GM18861 (cell line): ENCODE measurements at regions not wholly inside any gene's neighbourhood (a gene's known extent, or its start where the extent isn't known, plus 50 kb on each side); places are given as distances from the start of the nearest gene placed in this dataset.
A peak's percentile ranks its signal among the peaks of the same experiment; 100 is the strongest.
"Not testable (repeated sequence)": the region's sequence is repeated elsewhere in the genome, so short reads cannot be mapped to it uniquely, and the experiment has no call there.

Experiments used
- ATAC-seq: cut with Tn5 transposase; IDR thresholded peaks from one replicate; pipeline ENCODE4 v1.9.1; 2021; ENCODE audit not compliant: unreplicated experiment

DNA sequence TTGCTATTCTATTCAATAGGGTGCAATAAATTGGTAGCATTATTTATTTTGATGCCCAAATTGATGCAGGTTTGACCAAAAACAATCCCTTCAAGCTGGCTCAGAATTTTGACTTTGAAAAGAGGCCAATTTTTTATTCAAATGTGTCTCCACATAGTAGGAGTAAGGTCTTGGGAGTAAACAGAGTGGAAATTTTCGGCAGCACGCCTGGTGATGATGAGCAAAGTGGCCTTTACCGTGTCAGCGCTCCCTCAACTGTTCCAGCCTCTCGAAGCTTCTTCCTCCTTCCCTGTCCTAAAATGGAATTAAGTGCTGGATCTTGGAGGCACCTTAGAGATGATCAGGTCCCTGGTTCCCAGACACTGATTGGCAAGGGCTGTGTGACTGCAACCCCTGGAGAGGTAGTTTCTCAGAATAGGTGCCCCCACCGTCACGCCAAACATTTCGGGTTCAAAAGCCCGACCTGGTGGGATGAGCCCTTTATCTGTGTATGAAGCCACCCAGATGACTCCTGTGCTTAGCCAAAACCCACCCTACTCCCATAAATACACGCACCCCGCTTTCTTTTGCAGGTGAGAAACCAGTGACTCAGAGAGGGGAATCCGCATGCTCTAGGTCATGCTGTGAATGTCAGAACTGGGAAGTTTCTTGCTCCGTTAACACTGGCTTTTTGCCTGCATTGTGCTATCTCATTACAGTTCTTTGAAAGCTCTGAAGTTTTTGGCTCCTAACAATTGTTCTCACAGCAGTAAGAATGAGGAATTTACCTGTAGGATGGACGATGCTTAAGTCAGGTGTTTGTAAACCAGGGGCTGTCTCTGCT, 89.1 kb downstream of the CRYGS start:
- ATAC-seq: no peak

GRCh38 chr3:186453531-186453930, 90.6 kb downstream of the CRYGS start:
- ATAC-seq: no peak

DNA sequence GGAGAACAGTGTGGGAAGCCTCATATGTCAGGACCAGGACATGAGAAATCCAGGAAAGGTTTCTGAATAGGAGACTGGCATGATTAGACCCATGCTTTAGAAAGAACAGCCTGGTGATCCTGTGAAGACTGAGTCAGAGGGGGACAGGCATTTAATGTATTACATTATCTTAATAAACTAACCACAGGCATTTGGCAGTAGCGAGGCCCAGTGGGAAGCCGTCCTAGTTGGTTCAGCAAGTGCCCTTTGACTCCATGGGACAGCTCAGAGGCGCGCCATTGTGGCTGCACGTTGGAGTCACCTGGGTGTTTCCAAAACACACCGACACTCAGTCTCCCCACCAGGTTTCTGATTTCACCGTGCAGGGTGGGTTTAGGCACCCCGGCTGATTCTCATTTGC, 90.5 kb upstream of the DGKG start:
- ATAC-seq: no peak

- ATAC-seq: no peak
These were observed 89.3 kb upstream of the DGKG start for GRCh38 chr3:186451371-186451770.

DNA sequence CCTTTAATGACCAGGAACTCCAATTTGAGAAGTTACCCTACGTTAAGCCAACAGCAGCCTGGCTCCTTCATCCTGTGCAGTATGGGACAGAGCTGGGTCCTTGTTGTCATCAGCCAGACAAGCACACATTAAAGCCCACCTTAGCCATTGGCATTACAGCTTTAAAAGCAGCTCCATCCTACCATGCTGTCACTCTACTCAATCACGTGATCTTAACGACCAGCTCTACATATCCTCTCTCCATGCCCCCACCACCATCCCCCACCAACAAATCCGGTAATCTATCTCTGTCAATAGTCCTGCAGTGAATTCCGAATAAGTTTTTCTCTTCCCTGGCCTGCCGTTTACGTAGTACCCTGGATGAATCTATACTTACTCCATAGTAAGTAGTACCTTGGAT, 82.9 kb upstream of the DGKG start:
- no peak for ATAC-seq

DNA sequence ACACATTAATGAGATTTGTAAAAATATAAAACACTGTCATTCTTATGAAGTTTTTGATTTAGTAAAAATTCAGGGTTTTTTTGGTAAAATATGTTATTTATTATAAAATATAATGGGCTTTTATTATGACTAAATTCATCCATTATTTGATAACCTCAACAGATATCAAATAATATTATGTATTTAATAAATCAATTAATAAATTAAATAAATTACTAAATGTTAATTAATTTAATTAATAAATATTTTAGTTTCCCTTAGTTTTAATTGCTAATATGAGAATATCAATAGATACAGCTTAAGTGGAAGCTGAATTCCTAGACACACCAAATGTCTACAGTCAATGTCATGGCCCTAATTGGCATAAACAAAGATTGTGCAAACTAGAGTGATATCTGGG, 82.3 kb upstream of the DGKG start:
- ATAC-seq: no peak

DNA sequence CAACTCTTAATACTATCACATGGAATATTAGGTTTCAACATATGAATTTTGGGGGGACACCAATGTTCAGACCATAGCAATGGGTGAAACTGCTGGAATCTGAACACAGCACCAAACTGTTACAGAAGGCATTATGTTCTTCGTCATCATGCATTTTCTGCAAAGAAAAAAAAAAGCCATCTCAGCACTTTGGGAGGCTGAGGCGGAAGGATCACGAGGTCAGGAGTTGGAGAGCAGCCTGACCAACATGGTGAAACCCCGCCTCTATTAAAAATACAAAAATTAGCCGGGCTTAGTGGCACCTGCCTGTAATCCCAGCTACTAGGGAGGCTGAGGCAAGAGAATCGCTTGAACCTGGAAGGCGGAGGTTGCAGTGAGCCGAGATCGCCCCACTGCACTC, 80.9 kb upstream of the DGKG start:
- not testable (repeated sequence) for ATAC-seq

- ATAC-seq: no peak
These were observed 80.1 kb upstream of the DGKG start for GRCh38 chr3:186442162-186442561.

- ATAC-seq: no peak
These were observed 78.9 kb upstream of the DGKG start for GRCh38 chr3:186440891-186441290.

DNA sequence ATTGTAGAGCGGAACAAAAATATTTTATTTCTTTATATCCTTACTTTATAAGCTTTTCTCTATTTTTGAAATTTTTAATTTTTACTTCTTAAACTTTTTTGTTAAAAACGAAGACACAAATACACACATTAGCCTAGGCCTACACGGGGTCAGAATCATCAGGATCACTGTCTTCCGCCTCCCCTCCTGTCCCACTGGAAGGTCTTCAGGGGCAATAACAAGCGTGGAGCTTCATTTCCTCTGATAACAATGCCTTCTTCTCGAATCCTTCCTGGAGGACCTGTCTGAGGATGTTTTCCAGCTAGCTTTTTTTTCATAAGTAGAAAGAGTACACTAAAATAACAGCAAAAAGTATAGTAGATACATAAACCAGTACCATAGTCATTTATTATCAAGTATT, 77.7 kb upstream of the DGKG start:
- ATAC-seq: no peak

DNA sequence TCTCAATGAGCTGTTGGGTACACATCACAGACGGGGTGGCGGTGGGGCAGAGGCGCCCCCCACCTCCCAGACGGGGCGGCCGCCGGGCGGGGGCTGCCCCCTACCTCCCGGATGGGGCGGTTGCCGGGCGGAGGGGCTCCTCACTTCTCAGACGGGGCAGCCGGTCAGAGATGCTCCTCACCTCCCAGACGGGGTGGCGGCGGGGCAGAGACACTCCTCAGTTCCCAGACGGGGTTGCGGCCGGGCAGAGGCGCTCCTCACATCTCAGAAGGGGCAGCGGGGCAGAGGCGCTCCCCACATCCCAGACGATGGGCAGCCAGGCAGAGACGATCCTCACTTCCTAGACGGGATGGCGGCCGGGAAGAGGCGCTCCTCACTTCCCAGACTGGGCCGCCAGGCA, 73.3 kb upstream of the DGKG start:
- ATAC-seq: not testable (repeated sequence)

DNA sequence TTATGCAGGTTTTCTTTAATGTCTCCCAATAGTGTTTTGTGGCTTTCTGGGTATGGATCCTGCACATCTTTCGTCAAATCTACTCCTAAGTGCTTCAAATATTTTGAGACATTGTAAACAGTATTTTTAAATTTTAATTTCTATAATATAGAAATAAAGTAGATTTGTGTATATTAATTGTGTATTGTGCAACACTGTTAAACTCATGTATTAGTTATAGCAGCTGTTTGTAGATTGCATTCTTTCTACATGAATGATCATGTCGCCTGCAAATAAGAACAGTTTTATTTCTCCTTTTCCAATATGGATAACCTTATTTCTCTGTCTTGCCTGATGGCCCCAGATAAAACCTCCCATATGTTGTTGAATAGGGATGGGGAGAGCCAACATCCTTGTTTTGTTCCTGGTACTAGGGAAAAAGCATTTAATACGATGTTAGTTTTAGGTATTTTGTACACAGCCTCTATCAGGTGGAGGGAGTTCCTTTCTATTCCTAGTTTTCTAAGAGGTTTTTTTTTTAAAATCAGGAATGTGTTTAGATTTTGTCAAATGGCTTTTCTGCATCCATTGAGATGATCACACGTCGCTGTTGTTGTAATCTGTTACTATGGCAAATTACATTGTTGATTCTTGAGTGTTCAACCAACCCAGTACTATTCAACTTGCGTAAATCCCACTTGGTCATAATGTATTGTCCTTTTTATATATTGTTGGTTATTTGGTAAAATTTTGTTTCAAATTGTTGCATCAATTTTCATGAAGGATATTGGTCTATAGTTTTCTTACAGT, 71.1 kb upstream of the DGKG start:
- no peak for ATAC-seq

DNA sequence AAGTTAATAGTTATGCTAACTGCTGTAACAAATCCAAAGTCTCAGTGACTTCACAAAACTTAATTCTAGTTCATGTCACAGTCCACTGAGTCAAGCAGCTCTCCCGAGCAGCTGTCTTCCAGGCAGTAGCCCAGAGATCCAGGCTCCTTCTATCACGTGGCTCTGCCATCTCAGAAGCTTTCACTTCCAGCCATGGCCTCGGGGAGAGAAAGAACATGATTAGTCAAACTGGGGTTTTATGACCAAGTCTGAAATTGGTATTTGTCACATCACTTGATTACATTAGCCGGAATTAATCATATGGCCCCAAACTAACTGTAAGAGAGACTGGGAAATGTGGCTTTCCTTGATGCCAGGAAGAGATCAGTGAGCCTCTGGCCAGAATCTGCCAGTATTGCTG, 70.2 kb upstream of the DGKG start:
- no peak for ATAC-seq

DNA sequence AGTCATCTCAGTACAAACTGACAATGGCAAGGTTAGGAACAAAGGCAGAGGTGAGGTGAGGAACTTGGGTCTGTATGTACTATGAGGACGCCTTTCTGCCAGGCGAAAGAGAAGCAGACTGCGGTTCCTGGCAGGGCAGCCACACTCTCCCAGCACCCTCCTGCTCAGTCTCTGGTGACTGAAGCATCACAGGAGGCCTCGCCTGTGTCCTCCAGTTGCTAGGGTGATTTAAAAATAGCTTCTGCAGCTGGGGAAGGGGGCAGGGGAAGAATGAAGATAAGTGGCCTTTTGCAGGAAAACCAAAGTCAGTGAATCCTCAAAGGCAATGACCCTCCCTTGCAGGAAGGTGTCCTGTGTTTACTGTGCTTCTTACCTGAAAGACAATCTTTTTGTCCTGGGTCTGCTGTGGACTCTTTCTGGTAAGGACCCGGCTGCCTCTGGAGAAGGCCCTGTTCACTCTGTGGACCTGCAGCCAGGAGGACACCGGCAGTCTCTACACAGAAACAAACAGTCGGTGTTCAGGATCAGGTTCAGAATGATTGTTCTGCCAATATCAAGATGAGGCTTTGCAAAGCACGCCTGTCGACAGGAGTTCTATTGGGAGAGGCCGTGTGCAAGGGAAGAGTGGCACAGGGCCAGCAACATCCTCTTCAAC, 65.7 kb upstream of the DGKG start:
- ATAC-seq: no peak

DNA sequence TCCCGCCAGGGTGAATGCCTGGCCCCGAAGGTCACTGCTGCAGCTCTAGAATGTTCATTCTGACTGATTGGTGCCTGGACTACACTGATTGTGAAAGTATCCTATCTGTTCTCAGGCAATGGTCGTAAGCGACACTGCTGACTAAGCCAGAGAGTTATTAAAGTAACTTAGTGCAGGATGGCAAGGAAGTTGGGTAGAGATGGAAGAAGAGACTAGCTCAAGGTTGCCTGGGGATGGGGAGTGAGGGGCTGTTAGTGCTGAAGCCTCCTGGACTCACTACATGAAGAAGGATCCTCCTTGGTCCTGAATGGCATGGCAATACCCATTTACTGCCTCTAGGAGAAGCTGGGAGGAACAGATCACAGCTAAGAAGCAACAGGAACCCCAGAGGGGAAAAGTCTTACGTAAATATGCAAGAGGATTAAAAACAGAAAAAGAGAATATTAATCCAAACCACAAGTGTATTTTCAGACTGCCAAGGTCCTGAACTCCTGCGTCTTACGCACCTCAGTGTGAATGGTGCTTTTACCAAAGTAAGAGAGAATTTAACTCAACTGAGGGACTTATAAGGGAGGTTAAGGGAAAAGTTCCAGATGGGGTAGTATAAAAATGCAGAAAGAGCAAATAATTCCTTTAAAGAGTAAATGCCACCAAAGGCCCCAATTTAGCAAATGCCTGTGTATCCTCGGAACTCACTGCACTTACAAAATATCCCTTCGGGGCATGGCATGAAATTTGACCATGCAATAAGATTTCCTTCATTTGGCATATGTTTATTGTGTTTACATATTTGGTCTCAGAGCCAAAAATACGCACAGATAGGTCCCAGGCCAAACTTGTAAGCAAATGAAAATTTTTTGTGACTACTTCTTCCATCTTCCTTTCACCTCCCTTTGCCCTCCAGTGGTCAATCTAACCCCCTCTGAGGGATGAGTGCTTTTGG, 64.0 kb upstream of the DGKG start:
- ATAC-seq: peak; percentile 54

GRCh38 chr3:186421946-186422345, 59.9 kb upstream of the DGKG start:
- no peak for ATAC-seq

DNA sequence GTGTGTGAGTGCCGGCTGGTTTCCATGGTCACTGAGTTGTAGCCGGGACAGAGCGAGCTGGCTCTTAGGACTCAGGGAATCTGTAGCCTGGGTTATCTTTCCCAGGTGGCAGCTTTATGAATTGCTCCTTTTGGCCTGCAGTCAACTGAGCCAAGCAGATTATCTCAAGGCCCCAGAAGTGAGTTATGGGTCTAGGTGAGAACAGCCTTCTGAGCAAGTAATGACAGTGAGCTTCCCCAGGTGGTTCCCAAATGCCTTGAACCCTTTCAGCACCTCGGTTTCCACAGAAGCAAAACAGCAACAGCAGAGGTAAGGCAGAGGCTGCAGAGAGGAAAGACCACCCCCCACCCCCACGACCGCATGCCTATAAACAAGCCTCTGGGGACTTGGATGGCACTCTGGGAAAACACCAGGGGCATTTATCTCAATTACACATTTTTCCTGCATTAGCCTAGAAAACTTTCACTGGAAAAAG, 56.7 kb upstream of the DGKG start:
- ATAC-seq: no peak

DNA sequence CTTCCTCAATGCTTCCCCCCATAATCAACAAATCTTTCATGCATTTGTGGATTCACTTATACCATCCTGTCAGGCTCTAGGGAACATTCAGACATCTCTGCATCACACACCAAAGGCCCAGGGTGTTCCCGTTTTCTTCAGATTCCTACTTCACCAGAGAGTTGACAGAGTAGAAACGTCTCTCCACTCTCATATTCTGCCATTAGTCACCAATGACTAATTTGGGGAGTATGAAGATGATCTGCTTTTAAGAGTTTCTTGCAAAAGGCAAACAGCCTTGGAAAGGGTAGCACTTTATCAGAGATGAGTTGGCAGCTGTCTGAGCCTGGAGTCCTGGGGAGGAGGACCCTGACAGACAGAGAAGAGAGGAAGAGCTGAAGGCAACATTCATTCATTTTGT, 55.8 kb upstream of the DGKG start:
- ATAC-seq: no peak

- ATAC-seq: no peak
These were observed 52.8 kb upstream of the DGKG start for GRCh38 chr3:186414735-186415419.
